Fibroblast of lung (primary cell): ENCODE measurements at regions not wholly inside any gene's neighbourhood (a gene's known extent, or its start where the extent isn't known, plus 50 kb on each side); places are given as distances from the start of the nearest gene placed in this dataset.

Source experiments
- CTCF ChIP-seq, 2 donors: IDR thresholded peaks in 1 of 2; conservative IDR thresholded peaks in 1 of 2; 1 replicate in 1 of 2; 2 replicates in 1 of 2; pipeline ENCODE4 v1.5.1; 2011 to 2012; ENCODE audit warnings: low read length in 2 of 2, control low read depth in 1 of 2, inconsistent platforms in 1 of 2, low read depth in 1 of 2, mild to moderate bottlenecking in 1 of 2
- EZH2 ChIP-seq: IDR thresholded peaks from 2 replicates; pipeline ENCODE4 v1.5.1; 2012; ENCODE audit warnings: low read length, control low read depth, mild to moderate bottlenecking; ENCODE audit errors: missing control alignments

- TF ChIP-seq CTCF (conservative IDR thresholded peaks at IDR 0.05 in 1 of 2, IDR thresholded peaks at IDR 0.05 in 1 of 2; ENCODE audit: low read depth in 1 of 2, low read length in 2 of 2) (no peak), EZH2 (no peak)
These were observed 357.3 kb downstream of the KLF5 start for GRCh38 chr13:73416093-73416492.
